OCI-M2 (cell line): ENCODE measurements at regions not wholly inside any gene's neighbourhood (a gene's known extent, or its start where the extent isn't known, plus 50 kb on each side); places are given as distances from the start of the nearest gene placed in this dataset.
"Not testable (repeated sequence)": the region's sequence is repeated elsewhere in the genome, so short reads cannot be mapped to it uniquely, and the experiment has no call there.

ENCODE experiments used
- DNase-seq: peaks from one replicate; lab custom pipeline; 2025; ENCODE audit not compliant: unreplicated experiment; lab: John Stamatoyannopoulos, UW

DNA sequence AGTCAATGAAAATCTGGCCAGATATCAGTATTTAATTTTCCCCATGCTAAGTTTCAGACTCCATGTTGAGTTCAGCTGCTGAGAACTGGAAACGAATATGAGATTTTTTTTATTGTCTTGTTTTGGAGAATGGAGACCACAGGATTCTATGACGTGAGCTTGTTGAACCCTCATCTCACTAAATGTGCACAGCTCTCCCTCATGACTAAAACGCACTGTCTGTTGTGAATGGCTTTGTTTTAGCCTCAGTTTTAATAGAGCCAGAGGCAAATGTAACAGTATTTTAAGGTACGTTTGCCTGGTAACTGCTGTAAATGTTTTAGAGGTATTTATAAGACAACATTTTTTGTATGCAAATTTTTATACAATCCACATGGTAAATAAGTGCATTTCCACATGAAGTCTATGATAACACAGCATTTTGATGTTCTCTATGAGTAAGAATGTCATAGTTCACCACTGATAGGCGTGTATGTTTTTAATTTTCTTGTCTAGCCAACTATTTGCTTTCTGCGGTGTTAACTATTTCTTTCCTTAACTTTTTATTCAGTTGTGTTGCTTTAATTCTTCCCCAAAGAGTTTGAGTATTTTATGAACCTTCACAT is 1159.3 kb upstream of the TENM3 start:
- DNase-seq: no peak

DNA sequence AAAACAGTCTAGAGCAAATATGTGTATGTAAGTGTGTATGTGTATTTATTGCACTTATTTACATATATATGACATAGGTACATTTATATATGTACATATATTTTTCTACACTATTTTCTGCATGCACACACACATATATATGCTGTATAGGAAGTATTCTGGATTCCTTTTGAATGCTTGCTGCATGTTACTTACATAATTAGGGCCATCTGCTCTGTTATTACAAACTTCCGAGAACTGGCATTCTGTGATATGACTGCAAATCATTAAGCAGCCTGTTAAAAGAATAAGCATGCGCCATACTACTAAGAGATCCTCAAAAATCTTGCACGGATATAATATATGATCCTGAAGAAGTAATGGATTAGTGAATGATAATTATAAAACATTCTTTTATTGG is 1157.6 kb upstream of the TENM3 start:
- DNase-seq: no peak

DNA sequence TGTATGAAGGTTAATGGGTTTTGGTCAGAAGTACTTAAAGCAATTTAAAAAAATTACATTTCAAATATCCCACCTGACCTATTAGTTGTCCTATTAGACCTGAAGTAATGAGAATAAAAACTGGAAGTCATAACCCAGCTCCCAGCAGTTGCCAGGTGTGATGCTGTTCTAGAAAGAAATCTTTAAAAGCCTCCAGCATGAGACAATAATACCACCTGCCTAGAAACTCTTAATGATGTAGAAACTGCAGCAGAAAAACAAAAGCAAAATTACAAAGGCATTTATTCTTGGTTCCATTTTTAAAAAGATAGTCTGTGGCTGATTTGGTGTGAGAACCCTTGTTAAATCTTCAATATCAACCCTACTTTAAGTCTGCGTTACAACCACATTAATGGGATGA is 1137.7 kb upstream of the TENM3 start:
- no peak for DNase-seq

DNA sequence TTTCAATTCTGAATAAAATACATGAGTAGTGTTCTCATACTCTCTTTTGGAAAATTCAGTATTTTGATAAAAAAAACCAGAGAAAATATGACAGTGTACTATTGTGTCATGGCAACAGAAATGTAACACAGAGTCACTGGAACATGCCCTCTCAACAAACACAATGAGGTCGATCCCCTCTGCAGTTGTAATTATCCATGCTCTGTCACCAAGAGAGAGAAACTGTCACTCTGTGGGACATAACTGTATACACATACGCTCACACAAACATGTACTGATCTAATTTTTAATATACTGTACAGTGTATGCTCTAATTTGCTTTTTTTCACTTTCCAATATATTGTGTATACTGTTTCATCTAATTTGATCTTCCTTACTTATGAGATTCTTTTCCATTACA is 1136.8 kb upstream of the TENM3 start:
- DNase-seq: no peak

DNA sequence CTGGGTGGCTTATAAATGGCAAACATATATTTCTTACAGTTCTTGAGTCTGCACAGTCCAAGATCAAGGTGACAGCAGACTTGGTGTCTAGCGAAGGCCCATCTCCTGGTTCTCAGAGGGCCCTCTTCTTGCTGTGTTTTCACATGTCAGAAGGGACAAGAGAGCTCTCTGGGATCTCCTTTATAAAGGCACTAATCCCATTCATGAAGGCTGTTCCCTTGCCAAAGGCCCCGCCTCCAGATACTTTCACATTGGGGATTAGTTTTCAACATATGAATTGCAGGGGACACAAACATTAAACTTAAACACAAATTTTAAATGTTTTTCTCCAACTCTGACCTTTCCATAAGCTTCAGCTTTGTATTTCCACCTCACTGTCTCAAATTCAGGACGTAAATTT is 1135.0 kb upstream of the TENM3 start:
- no peak for DNase-seq

DNA sequence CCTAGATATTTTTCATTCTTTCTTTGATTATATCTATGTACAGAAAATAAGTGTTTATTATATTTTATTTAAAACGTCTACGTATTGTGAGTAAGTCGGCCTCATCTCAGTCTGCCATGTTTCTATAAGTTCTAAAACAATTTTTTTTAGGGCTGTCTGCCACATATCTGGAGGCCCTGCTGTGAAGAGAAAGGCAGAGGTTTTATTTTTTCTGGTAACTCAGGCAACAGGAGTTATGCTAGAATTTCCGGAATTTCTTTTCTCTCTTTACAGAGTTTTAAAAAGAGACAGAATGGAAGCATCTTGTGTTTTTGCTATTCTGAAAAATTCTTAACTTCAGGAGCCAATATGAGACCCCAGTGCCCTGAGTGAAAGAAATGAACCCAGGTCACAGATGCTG is 1124.0 kb upstream of the TENM3 start:
- DNase-seq: no peak

GRCh38 chr4:181121733-181122132 is 1121.5 kb upstream of the TENM3 start:
- DNase-seq: no peak

- DNase-seq: no peak
Observed at GRCh38 chr4:181127171-181127570, 1116.0 kb upstream of the TENM3 start.

GRCh38 chr4:181130317-181130716 is 1112.9 kb upstream of the TENM3 start:
- DNase-seq: not testable (repeated sequence)

- DNase-seq: no peak
Observed at GRCh38 chr4:181137351-181137750, 1105.9 kb upstream of the TENM3 start.

DNA sequence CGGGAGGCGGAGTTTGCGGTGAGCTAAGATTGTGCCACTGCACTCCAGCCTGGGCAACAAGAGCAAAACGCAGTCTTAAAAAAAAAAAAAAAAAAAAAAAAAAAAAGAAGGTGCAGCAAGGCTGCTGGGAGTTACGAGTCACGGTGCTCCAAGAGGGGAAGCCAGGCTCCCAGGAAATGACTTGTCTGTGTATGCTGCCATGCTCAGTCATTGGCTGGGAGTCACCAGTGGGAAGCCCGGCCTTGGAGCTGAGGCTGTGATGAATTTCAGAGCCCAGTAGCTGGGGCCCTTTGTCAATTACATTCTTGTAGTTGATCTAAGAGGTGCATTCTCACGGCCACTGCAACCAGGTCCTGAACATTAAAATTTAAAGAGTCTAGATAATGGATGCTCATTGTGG is 1105.1 kb upstream of the TENM3 start:
- DNase-seq: no peak

DNA sequence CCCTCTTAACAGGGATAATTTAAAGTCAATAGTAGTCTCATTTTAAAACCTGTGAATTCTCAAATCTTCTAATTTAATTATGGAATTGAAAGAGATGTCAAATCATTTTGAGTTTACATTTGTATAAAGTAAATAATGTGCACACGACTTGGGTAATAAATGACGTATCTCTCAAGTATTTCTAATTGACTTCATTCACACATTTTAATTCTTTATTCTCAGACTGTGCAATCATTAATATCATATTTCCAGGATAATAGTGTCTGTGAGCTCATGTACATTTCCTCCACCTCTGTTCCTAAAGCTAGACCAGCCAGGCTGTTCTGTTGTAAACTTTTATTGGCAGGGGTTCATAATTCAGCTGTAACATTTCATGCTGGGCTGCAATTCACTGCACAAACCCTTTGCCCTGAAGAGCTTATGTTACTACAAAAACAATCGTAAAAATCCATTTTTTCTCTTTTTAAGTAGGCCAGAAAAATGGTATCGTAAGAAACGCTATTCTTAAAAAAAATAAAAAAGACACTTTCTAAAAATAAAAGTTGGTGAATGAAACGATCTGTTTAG is 1103.1 kb upstream of the TENM3 start:
- no peak for DNase-seq

- DNase-seq: no peak
Observed at GRCh38 chr4:181143250-181143854, 1099.8 kb upstream of the TENM3 start.

- no peak for DNase-seq
Observed at GRCh38 chr4:181146051-181146450, 1097.2 kb upstream of the TENM3 start.

DNA sequence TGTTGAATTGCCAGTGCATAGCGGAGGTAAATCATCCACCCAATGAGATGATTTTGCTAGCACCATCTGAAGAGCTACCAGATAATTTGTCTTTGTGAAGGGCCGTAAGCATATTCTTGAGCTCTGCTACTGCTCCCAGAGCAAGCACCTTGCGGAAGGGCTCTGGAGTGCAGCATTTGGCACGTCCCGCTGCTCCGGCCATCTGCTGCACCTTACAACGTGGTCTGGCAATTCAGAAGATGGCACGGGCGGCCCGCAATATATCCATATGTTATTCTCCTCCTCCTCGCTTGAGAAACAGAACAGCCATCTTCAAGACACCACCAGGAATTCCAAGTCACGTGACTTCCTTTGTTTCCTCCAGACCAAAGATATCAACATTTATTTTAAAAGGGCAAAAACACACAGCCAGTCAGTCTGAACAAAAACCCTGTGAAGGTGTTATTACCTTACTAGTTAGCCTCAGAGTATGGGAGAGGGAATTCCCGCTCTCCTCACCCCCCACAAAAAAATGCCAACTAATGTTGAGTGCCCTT is 1095.7 kb upstream of the TENM3 start:
- DNase-seq: no peak

- DNase-seq: no peak
Observed at GRCh38 chr4:181148470-181148869, 1094.7 kb upstream of the TENM3 start.

GRCh38 chr4:181150191-181150590 is 1093.0 kb upstream of the TENM3 start:
- DNase-seq: no peak

GRCh38 chr4:181151856-181152255 is 1091.3 kb upstream of the TENM3 start:
- no peak for DNase-seq

GRCh38 chr4:181157647-181158046 is 1085.6 kb upstream of the TENM3 start:
- no peak for DNase-seq

DNA sequence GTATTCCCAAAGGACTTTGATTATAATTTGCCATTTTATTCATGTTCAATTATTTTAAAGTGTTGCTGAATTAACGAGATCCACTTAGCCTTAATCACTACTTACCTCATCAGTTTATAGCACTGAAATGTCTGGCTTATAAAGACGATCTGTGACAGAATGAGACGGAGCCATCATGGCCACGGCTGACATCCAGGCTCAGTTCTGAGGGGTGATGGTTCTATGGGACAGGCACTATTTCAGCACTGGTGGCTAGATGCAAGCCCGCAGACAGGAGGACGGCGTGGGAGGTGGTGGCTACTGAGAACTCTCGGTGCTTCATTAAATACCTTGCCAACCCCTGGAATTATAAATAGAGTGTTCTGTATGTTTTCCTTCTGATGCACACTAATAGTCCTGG is 1084.2 kb upstream of the TENM3 start:
- DNase-seq: no peak

DNA sequence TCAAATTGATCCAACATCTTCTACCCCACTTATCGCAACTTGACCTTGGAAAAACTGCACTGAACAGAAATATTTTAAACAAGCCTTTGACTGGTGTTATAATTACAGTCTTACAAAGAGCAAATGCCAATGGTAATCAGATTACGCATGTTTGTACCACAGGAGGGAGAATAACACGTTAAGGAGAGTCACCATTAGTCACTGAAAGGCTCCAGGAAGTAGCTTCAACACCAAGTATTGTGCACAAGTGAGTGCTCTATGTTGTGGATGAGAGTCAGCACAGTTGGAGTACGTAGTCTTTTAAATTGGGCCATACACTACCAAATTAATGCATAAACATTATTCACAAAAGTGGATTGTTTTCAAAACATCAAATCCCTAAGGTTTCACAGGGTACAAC is 1081.5 kb upstream of the TENM3 start:
- DNase-seq: no peak

DNA sequence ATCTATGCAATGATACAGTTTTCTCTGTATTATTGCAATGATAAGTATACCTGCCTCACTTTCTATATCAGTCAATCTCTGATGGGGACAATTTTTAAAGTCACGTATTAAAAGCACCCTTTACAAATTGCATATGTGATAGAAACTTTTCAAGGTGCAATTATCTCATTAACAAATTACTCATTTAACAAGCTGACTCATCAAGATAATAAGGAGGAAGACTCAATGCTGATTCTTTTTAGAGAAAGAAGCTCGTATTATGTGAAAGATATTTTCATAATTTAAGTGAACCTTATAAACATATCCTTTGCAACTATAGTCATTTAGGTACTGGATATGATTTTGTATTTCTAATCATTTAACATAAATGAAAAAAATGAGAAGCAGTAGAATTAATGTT is 1080.9 kb upstream of the TENM3 start:
- no peak for DNase-seq

- DNase-seq: no peak
Observed at GRCh38 chr4:181162676-181163075, 1080.5 kb upstream of the TENM3 start.
